Fibroblast of peridontal ligament (primary cell): ENCODE measurements at regions not wholly inside any gene's neighbourhood (a gene's known extent, or its start where the extent isn't known, plus 50 kb on each side); places are given as distances from the start of the nearest gene placed in this dataset.
"Not testable (repeated sequence)": the region's sequence is repeated elsewhere in the genome, so short reads cannot be mapped to it uniquely, and the experiment has no call there.

ENCODE experiments used
- DNase-seq: peaks from one replicate; pipeline ENCODE4 v3.0.0-alpha.2; 2010; ENCODE audit errors: extremely low read depth

DNA sequence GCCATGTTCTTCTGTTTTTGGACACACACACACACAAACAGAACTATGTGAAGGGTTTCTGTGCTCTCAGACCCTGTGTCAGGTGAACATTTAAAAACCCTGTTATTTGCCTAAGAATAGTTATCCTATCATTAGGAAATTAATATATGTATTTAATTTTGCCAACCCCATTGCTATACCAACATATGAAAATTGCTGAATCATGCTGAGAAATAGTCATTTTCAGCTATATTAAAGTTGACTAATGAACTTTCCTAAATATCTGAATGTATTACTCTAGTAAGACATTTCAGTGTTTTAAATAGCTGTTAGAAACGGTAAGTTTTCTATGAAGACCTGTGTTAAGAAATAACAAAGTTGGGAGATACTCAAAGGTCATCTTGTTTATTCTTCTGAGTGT lies 596.9 kb upstream of the GRM7 start:
- no peak for DNase-seq

DNA sequence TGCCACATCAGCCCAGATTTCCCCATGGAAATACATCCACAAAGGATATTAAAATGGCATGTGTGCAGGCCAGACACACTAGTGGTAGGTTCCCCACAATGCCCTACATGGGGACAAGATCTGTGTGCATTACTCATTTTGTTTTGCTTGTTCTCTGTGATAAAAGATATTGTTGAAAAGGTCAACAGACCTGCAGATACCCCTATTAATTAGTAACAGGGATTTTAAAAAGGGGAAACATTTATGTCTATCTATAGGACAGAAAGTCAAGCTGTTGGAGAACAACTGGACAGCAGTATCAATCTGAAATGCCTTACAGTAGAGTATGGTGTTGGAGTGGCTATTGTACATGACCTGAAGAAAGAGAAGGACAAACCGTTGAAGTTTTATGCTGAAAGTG lies 596.0 kb upstream of the GRM7 start:
- DNase-seq, result no peak

DNA sequence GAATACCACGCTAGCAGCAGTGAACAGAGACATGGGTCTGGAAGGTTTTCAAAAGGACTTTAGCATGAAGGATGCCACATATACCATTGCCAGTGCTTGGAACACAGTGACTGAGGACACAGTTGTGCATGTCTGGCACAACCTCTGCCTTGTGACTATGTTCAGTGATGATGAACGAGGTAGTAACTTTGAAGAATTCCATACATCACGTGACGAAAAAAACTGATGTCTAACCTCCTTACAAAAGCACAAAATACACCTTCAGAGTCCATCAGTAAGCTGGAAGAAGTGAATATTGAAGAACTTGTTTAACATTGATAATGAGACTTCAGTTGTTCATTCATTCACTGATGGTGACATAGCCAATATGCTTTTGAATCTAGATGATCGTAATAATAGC lies 594.8 kb upstream of the GRM7 start:
- no peak for DNase-seq

DNA sequence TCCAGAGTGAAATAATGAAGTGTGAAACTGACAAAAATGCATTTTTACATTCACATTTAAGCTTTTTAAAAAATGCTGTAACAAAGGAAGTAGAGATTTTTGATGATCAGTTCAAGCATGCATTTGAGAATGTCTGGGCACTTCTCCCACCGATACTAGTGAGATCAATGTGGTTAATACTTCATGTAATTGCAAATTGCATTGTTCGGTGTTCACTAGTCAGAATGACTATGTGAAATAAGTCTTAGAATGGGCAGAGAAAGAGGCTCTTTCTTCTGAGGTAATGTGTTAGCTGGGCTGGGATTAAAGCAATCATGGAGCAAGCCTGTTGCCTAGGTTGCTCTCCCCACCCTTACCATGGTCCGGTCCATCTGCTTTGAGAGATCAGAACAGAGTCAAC lies 587.0 kb upstream of the GRM7 start:
- no peak for DNase-seq

DNA sequence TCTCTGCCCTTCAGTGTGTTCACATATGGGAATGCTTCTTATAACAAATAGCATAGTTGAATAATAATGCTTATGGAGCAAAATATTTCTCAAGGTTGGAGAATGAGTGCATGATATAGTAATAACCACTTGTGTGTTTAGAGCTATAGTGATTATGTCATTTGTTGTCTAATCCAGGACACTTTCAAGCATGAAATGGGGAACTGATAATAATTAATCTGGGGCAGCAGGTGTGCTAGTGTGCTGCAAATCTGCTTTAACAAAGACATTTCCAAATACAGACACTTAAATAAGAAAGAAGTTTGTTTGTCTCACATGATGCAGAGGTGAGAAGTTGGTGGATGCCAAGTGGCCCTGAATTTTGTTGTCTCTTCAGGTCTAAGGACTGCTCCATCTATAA lies 579.3 kb upstream of the GRM7 start:
- no peak for DNase-seq

DNA sequence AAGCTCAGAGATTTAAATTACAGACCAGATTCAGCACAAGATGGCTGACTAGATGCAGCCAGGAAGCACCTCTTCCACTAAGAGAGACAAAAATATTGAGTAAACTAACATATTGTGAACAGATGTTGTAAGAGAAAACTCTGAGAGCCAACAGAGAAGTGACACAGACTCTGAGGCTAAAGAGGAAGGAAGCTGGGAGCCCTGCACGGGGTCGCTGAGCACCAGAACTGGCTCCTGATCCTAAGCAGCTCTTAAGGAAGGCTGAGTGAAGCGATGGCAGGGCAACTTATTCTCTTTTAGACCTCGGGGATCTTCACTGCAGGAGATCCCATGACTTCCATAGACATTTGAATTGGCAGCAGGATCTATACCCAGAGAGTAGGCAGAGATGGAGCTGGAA lies 578.0 kb upstream of the GRM7 start:
- DNase-seq, result no peak

DNA sequence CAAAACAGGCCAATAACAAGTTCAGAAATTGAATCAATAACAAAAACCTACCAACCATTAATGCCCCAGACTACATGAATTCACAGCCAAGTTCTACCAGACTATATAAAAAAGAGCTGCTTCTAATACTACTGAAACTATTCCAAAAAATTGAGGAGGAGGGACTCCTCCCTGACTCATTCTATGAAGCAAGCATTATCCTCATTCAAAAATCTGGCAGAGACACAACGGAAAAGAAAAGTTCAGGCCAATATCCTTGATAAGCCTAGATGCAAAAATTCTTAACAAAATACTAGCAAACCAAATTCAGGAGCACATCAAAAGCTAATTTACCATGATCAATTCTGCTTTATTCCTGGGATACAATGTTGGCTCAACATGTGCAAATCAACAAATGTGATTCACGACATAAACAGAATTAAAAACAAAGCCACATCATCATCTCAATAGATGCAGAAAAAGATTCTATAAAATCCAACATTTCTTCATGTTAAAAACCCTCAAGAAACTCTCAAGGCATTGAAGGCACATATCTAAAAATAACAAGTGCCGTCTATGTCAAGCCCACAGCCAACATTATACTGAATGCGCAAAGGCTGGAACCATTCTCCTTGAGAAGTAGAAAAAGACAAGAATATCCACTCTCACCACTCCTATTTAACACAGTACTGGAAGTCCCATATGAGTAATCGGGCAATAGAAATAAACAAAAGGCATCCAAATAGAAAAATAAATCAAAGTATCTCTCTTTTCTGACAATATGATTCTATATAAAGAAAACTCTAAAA lies 573.6 kb upstream of the GRM7 start:
- no peak for DNase-seq

DNA sequence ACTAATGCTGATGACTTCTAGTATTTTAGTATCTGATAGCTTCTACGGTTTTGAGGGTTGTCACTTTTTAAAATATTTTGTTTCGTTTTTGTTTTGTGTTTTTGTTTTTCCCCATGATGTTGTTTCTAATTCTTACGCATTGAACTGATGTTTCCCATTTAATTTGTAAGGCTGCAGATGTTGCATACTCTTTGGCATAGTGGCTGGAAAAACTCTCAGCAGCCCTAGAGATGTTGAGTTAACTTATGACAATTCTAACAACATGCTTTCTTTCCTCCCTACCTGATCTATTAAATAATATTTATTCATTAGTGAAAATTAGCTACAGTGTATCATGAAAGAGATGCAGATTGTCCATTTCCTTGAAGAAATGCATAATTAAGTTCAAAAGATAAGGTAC lies 559.3 kb upstream of the GRM7 start:
- DNase-seq, result no peak

DNA sequence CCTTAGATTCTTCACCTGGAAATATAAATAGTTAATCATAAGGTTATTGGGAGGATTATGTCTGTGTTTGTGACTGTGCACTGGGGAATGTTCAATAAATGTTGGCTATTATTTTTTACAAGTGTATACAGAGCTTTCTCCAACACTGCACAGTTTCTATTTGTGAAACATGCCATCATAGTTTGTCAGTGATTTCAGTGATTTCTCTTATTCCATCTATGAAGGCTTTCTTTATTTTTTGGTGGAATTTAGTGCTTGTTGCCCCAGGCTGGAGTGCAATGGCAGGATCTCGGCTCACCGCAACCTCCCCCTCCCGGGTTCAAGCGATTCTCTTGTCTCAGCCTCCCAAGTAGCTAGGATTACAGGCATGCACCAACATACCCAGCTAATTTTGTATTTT lies 545.0 kb upstream of the GRM7 start:
- no peak for DNase-seq

DNA sequence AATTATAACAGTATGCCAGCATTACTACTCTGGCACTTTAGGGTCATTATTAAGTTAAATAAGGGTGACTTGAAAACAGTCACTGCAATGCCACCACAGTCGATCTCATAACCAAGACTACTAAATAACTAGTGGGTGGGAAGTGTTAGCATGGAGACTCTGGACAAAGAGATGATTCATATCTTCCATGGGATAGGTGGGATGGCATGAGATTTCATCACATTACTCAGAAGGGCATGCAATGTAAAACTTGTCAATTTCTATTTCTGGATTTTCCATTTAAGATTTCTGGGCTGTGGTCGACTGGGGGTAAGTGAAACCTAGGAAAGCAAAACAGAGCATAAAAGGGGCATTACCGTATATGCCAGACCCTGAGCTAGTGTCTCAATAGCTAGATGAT lies 538.9 kb upstream of the GRM7 start:
- no peak for DNase-seq

DNA sequence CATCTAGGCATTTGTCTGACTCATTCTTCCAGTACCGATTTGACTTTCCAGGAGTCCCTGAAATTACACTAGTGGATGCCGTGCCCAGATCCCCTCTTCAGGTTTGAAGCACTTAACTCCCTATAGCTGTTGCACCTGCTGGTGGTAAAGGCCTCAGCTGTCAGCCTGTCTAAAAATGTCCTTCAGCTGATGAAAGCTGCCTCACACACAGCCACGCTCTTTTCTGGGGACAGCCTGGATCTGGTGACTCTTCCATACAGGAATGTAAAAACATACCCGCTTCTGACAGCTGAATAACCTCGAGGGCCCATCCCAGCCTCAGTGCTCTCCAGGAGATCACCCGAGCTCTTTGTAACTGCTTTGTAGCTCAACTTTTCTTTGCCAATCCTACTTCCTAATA lies 534.1 kb upstream of the GRM7 start:
- DNase-seq, result no peak

DNA sequence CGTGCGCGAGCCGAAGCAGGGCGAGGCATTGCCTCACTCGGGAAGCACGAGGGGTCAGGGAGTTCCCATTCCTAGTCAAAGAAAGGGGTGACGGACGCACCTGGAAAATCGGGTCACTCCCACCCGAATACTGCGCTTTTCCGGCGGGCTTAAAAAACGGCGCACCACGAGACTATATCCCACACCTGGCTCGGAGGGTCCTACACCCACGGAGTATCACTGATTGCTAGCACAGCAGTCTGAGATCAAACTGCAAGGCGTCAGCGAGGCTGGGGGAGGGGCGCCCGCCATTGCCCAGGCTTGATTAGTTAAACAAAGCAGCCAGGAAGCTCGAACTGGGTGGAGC lies 520.0 kb upstream of the GRM7 start:
- not testable (repeated sequence) for DNase-seq

DNA sequence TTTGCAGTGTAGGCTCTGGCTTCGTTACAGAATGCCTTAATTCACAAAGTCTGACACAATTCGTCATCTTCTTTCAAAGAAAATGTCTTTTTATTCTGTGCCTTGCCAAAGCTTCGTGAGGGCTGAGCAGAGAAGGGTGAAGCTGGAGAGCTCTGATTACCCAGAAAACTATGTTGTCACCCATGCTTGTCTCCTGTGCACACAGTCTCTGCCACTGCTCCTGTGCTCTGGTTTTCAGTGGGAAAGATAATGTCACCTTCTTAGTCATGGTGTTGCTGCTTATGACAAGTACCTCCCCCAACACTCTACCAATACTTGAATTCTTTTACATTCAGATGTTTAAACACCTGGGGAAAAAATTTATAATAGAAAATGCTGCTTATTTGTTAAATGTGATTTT lies 509.2 kb upstream of the GRM7 start:
- DNase-seq, result no peak

DNA sequence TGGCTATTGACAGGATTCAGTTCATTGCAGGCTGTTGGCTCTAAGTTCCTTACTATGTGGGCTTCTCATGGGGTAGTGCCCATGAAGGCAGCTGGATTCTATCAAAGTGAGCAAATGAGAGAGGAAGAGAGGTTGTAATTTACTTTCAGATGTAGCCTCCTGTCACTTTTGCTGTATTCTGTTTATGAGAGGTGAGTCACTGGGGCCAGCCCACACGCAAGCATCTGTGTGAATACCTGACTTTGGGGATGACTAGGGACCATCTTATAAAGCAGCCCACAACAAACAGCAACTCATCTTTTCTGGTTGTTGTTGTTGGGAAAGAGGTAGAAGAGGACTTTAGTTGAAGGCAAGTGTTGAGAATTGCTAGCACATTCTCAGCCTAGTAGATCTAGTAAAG lies 506.3 kb upstream of the GRM7 start:
- no peak for DNase-seq

DNA sequence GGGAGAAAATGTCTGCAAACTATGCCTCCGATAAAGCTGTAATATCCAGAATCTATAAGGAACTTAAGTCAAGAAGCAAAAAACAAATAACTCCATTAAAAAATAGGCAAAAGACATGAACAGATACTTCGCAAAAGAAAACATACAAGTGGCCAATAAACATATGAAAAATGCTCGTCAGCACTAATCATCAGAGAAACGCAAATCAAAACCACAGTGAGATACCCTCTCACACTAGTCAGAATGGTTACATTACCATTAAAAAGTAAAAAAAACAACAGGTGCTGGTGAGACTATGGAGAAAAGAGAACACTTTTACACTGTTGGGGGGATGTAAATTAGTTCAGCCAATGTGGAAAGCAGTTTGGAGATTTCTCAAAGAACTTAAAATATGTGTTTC lies 498.5 kb upstream of the GRM7 start:
- DNase-seq, result no peak

DNA sequence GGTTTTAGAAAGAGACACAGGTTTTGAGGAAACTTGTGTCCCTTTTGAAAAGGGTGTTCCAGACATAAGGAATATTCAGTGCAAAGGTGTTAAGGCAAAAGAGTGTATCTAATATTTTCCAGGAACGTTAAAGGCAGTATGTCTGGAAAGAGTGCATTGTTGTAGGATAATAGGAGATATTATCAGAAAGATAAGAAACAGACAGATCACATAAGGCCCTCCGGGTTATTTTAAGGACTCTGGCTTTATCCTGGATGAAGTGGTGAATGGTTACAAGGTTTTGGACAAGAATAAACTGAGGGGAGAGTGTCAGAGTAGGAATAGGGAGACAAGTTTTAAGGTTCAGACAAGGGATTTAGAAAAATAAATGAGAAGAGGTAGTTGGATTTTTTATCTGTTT lies 493.7 kb upstream of the GRM7 start:
- no peak for DNase-seq

DNA sequence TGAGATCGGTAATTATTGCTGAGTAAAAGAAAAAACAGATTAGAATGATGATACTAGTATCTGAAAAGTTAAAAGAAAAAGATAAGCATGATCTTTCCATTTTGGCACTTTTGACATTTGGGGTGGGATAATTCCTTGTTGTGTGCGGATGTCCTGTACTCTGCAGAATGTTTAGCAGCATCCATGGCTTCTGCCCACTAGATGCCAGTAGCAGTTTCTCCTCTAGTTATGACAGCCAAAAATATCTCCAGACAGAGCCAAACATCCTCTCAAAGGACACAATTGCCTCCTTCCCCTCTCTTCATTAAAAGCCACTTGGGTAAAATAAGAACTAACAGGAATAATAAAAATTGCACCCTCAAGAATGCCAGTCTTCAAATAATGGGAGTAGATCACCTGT lies 468.8 kb upstream of the GRM7 start:
- no peak for DNase-seq

DNA sequence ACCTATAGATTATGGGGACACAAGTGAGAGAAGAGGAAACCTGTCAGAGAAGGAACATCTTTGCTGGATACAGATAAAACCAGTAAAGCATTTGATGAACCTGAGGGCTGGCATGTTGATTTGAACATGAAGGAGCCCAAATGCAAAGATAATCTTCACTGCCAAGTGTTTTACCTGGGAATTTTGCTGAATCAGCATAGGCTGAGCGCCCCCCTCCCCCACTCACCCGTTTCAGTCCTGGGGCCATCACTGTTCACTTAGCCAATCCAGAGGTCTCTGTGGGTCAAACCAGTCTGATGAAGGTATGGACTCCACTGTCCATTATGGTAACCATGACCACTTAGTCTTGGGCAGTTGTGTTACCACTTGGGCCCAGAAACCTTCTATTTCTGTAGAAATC lies 466.0 kb upstream of the GRM7 start:
- DNase-seq, result no peak

DNA sequence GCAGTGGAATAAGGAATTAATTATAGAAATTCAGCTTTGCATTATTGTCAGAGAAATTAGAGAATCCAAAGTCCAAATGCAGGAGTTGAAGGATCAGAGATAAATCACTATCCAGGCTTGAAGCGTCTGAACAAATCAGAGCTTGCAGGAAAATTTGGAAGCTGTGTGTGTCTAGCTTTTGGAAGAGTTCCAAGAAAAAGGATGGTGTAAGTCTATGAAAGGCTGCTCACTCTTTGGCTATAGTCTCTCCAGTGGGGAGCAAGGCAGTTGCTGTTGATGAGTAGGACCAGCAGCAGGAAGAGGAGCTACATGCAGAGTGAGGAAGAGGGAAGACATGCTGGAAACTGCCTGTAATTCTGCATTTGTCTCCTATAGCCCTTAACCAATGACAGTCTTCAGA lies 464.3 kb upstream of the GRM7 start:
- no peak for DNase-seq

DNA sequence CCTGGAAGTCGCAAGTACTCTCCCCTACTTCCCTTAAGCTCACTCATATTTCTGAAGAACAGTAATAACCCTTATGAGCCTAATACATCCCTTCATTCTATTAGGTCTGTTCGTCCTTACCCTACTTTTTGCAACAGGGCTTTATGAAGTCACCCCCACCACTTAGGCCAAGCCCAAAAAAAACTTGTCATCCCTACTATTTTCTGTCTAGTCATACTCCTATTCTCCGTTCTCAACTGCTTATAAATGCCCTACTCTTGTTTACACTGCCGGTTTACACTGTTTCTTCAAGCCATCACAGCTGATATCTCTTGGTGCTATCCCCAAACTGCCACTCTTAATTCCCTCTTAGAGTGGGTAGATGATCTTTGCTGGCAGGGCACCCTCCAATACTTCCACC lies 458.2 kb upstream of the GRM7 start:
- DNase-seq, result not testable (repeated sequence)

DNA sequence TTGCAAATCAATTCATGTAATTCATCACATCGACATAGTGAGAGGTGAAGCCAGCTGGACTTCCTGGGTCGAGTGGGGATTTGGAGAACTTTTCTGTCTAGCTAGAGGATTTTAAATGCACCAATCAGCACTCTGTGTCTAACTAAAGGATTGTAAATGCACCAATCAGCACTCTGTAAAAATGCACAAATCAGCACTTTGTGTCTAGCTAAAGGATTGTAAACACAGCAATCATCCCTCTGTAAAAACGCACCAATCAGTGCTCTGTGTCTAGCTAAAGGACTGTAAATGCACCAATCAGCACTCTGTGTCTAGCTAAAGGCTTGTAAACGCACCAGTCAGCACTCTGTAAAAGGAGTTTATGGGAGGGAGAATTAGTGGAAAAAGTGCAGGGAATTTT lies 454.0 kb upstream of the GRM7 start:
- not testable (repeated sequence) for DNase-seq

DNA sequence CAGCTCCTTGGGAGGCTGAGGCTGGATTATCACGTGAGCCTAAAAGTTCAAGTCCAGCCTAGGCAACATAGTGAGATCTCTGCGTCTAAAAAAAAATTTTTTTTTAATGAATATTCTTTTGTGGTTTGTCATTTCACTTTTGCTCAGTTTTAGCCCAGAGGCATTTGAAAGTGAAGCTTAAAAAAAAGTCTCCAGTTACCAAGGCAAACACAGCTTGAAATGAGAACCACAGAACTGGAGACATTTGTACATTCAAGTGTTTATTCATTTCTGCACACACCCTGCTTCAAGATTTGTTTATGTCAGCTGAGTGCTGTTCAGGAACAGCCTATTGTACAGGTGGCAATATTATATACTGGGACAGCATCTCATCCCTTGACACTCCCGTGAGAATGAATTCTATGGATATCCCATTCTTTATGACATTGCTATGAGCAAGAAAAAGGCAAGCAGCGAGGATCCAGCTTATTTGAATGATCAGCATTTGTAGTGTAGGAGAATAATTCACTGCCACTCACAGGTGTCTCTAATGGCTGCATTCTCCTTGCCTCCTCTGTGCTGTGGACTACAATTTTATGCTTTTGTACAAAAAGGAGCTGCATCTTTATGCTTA lies 444.8 kb upstream of the GRM7 start:
- DNase-seq, result no peak

DNA sequence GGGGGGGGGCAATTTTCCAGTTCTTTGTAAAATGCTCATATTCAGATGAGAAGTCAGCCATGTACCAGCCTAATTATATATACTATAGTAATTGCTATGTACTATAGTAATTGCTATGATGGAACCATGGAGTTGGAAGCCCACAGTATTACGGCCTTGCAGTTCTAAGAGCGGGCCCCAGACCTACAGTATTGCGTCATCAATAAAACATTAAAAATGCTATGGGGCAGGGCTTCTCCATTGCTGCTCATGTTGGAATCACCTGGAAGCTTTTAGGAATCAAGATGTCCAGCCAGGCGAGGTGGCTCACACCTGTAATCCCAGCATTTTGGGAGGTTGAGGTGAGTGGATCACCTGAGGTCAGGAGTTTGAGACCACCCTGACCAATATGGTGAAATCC lies 443.7 kb upstream of the GRM7 start:
- no peak for DNase-seq

DNA sequence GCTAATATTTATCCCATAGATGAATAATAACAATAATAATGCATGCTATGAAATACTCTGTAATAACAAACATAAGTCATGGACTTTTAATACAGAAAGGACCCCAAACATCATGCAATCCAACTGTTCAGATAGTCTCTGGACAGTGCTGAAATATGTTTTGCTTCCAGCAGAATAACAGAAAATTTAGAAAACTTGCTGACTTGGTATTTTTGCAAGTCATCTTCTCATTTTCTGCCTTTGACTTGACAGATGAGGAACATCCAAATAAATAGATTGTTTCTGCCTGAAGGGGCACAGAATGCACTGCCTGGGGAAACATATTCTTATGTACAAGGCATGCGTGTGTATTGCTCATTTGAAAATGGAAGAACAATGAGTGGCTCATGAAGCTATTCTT lies 442.4 kb upstream of the GRM7 start:
- DNase-seq, result no peak
